Heart right ventricle (tissue), 16 donors: ENCODE measurements at regions not wholly inside any gene's neighbourhood (a gene's known extent, or its start where the extent isn't known, plus 50 kb on each side); places are given as distances from the start of the nearest gene placed in this dataset.
"Not testable (repeated sequence)": the region's sequence is repeated elsewhere in the genome, so short reads cannot be mapped to it uniquely, and the experiment has no call there.

Experiments used
- ATAC-seq, 8 donors: fragments of 200-7000 bp; cut with Tn5 transposase; one replicate each; pipeline ENCODE4 v1.9.1; 2020; ENCODE audit warnings: mild to moderate bottlenecking in 8 of 8, moderate library complexity in 8 of 8, moderate number of reproducible peaks in 1 of 8
- DNase-seq, 2 donors: peaks; one replicate each; pipeline ENCODE4 v3.0.0-alpha.2; 2020
- H3K27ac ChIP-seq, 10 donors: fragments of 200-600 bp; sonication (generic) in 2 of 10; one replicate each; pipeline versions ENCODE4 v1.5.0 to v1.8.0; 2020 to 2022; ENCODE audit warnings: mild to moderate bottlenecking in 3 of 10
- H3K27me3 ChIP-seq, 7 donors: fragments of 200-600 bp; one replicate each; pipeline ENCODE4 v1.8.0; 2021 to 2022; ENCODE audit warnings: mild to moderate bottlenecking in 2 of 7
- H3K36me3 ChIP-seq, 9 donors: fragments of 200-600 bp; sonication (generic) in 1 of 9; one replicate each; pipeline versions ENCODE4 v1.5.0 to v1.8.0; 2020 to 2022; ENCODE audit warnings: mild to moderate bottlenecking in 2 of 9
- H3K4me1 ChIP-seq, 9 donors: fragments of 200-600 bp; sonication (generic) in 1 of 9; one replicate each; pipeline versions ENCODE4 v1.5.0 to v1.8.0; 2020 to 2022; ENCODE audit warnings: mild to moderate bottlenecking in 4 of 9
- H3K4me3 ChIP-seq, 10 donors: fragments of 200-600 bp; sonication (generic) in 2 of 10; one replicate each; pipeline versions ENCODE4 v1.5.0 to v1.8.0; 2020 to 2022; ENCODE audit warnings: mild to moderate bottlenecking in 7 of 10, moderate library complexity in 2 of 10
- H3K9me3 ChIP-seq, 11 donors: fragments of 200-600 bp in 10 of 11; sonication (generic) in 2 of 11; one replicate each; pipeline versions ENCODE4 v1.5.0 to v1.8.0; 2013 to 2022; ENCODE audit warnings: mild to moderate bottlenecking in 2 of 11, control low read depth in 1 of 11, moderate library complexity in 1 of 11
- CTCF ChIP-seq, 9 donors: fragments of 200-600 bp; sonication (generic) in 2 of 9; IDR thresholded peaks; one replicate each; pipeline versions ENCODE4 v1.5.0 to v1.8.0; 2021 to 2022; ENCODE audit warnings: antibody characterized with exemption in 9 of 9, mild to moderate bottlenecking in 5 of 9, moderate library complexity in 1 of 9
- WGBS, 2 donors: extraction: QIAGEN DNeasy Blood & Tissue Kit; methylation state at CpG; one replicate each; pipeline ENCODE4 v1.1.7; 2013; ENCODE audit warnings: inconsistent platforms in 1 of 2; 5-methylcytosine and 5-hydroxymethylcytosine counted together
- intact Hi-C, 10 donors: fragments of 100-400 bp; cut with DNase I; formaldehyde crosslinking; loops; one replicate each; pipeline versions ENCODE4 v1.11.1 to v1.14.2; 2022
- donor health status: Arrhythmogenic right ventricular cardiomyopathy.
- donor health status: ischemic (EF 13 %, LVEDD 7.1; RV severe dilation, severe dysfunction).
- donor health status: healthy with polysubstance abuse.
- donor health status: DM: no; HTN: yes; CAD: no.
- donor health status: DM: no; HTN: no; CAD: no.
- donor health status: ischemic (EF 25% LVEDD 6.9; RV normal size, moderate dysfunction).
- donor health status: ischemic (EF 25% LVEDD 5.7; RV mildly dilated, moderate dysfunction).
- donor health status: healthy.
- donor health status: DM: yes; HTN: yes; CAD: no.
- donor health status: Ischemic cardiomyopathy.
- donor health status: ischemic (EF 35%, LVEDD 5.7; RV mildly dilated, moderate dysfunction).
- donor health status: nonischemic (EF 11% LVEDD 7.7; RV severe dilation, severe dysfunction).
- donor health status: DM: yes; HTN: yes; CAD: no.
- donor health status: PGD.
- donor health status: ischemic (EF 29% LVEDD 5.4; RV normal size, mild dysfunction).
- donor health status: nonischemic (EF 23%, LVEDD 6.1; RV moderate dilation, normal function).

GRCh38 chr6:144785056-144785455 is 499.9 kb downstream of the UTRN start:
- ATAC-seq (no peak), DNase-seq (no peak)
- H3K4me3 ChIP-seq = no peak overlapping the region
- H3K27ac ChIP-seq = no peak overlapping the region
- 84 to 89% methylated on average over 3 of the region's 3 CpGs for WGBS, 2 donors
- H3K27me3 ChIP-seq = no peaks in the 10 kb centered on the region
- no peaks in the 10 kb centered on the region for H3K4me1 ChIP-seq
- no peak for TF ChIP-seq CTCF (IDR thresholded peaks at IDR 0.05)
- intact Hi-C loops = no loop called here
- H3K9me3 ChIP-seq = no peaks in the 10 kb centered on the region
- peaks cover 0 to 87% (median 18%) of the 10 kb centered on the region in 9 donors for H3K36me3 ChIP-seq

- no peak for TF ChIP-seq CTCF (IDR thresholded peaks at IDR 0.05)
- H3K36me3 ChIP-seq = peaks cover 0 to 88% (median 14%) of the 10 kb centered on the region in 9 donors
- WGBS, 2 donors = 80 to 84% methylated on average over 2 of the region's 2 CpGs
- intact Hi-C loops = no loop called here
- ATAC-seq = no peak
- no peak for DNase-seq
- H3K4me1 ChIP-seq = no peaks in the 10 kb centered on the region
- no peak overlapping the region for H3K4me3 ChIP-seq
- no peaks in the 10 kb centered on the region for H3K27me3 ChIP-seq
- no peaks in the 10 kb centered on the region for H3K9me3 ChIP-seq
- no peak overlapping the region for H3K27ac ChIP-seq
Measured at GRCh38 chr6:144786825-144787224, 501.7 kb downstream of the UTRN start.

- no peak for ATAC-seq
Measured at GRCh38 chr6:144793744-144794143, 508.6 kb downstream of the UTRN start.

GRCh38 chr6:144795022-144795421 is 509.9 kb downstream of the UTRN start:
- H3K27me3 ChIP-seq, ATAC-seq, DNase-seq, H3K4me1 ChIP-seq, H3K4me3 ChIP-seq, intact Hi-C loops, H3K27ac ChIP-seq: not testable (repeated sequence)
- 99 to 100% methylated on average over 2 of the region's 2 CpGs for WGBS, 2 donors
- Histone ChIP-seq H3K9me3 (peaks cover 0 to 13% (median 0%) of the 10 kb centered on the region in 11 donors), H3K36me3 (peaks cover 0 to 96% (median 51%) of the 10 kb centered on the region in 9 donors)

More at GRCh38 chr6:144793744-144794143, 508.6 kb downstream of the UTRN start:
- Histone ChIP-seq H3K4me3 (no peak overlapping the region), H3K36me3 (peaks cover 0 to 100% (median 46%) of the 10 kb centered on the region in 9 donors), H3K4me1 (no peaks in the 10 kb centered on the region), H3K27ac (no peak overlapping the region), H3K9me3 (peaks cover 0 to 13% (median 0%) of the 10 kb centered on the region in 11 donors), H3K27me3 (no peaks in the 10 kb centered on the region)
- no peak for TF ChIP-seq CTCF (IDR thresholded peaks at IDR 0.05)
- intact Hi-C loops = no loop called here
- no peak for DNase-seq
- 84 to 88% methylated on average over 4 of the region's 4 CpGs for WGBS, 2 donors

- ATAC-seq = no peak
- H3K36me3 ChIP-seq = peaks cover 0 to 92% (median 46%) of the 10 kb centered on the region in 9 donors
Measured at GRCh38 chr6:144796070-144796469, 510.9 kb downstream of the UTRN start.

More at GRCh38 chr6:144796070-144796469, 510.9 kb downstream of the UTRN start:
- Histone ChIP-seq H3K4me3 (no peak overlapping the region), H3K4me1 (no peaks in the 10 kb centered on the region), H3K9me3 (peaks cover 0 to 13% (median 0%) of the 10 kb centered on the region in 11 donors), H3K27me3 (no peaks in the 10 kb centered on the region), H3K27ac (no peak overlapping the region)
- DNase-seq = no peak
- no peak for TF ChIP-seq CTCF (IDR thresholded peaks at IDR 0.05)
- 96 to 98% methylated on average over 2 of the region's 2 CpGs for WGBS, 2 donors
- intact Hi-C loops = no loop called here
